Type B pancreatic cell (in vitro differentiated cells): ENCODE measurements at regions not wholly inside any gene's neighbourhood (a gene's known extent, or its start where the extent isn't known, plus 50 kb on each side); places are given as distances from the start of the nearest gene placed in this dataset.

ENCODE experiments used
- DNase-seq: peaks from one replicate; pipeline ENCODE4 v3.0.0; 2021; ENCODE audit warnings: mixed read lengths; ENCODE audit not compliant: unreplicated experiment; ENCODE audit errors: extremely low spot score
- H3K27ac Mint-ChIP-seq: 2 replicates; pipeline ENCODE4 v1.8.0; 2021; ENCODE audit warnings: mild to moderate bottlenecking, mixed read lengths
- H3K27me3 Mint-ChIP-seq: 2 replicates; pipeline ENCODE4 v1.8.0; 2021; ENCODE audit warnings: mixed read lengths
- H3K36me3 Mint-ChIP-seq: 2 replicates; pipeline ENCODE4 v1.8.0; 2021; ENCODE audit warnings: mixed read lengths
- H3K4me1 Mint-ChIP-seq: one replicate; pipeline ENCODE4 v1.8.0; 2021; ENCODE audit warnings: mixed read lengths; ENCODE audit not compliant: unreplicated experiment
- H3K4me3 Mint-ChIP-seq: 2 replicates; pipeline ENCODE4 v1.8.0; 2021; ENCODE audit warnings: mild to moderate bottlenecking, mixed read lengths
- H3K9me3 Mint-ChIP-seq: 2 replicates; pipeline ENCODE4 v1.8.0; 2021; ENCODE audit warnings: mixed read lengths
- TF ChIP-seq, protein P1 (sequence below): fragments of 200-600 bp; sonication (generic); conservative IDR thresholded peaks from 2 replicates; pipeline ENCODE4 v1.5.0; 2021; ENCODE audit warnings: antibody characterized with exemption, mild to moderate bottlenecking

DNA sequence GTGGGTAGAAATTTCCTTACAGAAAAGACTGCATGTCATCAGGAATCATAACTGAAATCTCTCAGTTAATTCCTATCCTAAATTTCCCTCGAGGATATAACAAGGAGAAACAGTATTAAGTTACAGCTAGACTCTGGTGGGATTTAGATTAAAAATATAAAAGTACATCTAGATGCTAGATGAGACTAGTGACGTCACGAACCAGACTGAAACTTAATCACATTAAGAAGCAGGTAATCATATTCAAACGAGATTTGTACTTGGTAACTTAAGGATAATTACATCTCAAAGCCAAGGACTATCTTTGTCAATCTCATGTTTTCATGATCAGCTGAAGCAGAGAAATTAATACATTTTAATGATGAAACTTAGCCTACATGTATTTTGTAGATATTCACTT, 130.6 kb downstream of the MTNR1A start:
- Mint-ChIP-seq H3K4me1 (no peaks in the 10 kb centered on the region), H3K36me3 (no peaks in the 10 kb centered on the region), H3K27me3 (no peaks in the 10 kb centered on the region), H3K4me3 (no peak overlapping the region), H3K9me3 (no peaks in the 10 kb centered on the region), H3K27ac (no peak overlapping the region)
- no peak for DNase-seq
- TF ChIP-seq, protein P1, sequence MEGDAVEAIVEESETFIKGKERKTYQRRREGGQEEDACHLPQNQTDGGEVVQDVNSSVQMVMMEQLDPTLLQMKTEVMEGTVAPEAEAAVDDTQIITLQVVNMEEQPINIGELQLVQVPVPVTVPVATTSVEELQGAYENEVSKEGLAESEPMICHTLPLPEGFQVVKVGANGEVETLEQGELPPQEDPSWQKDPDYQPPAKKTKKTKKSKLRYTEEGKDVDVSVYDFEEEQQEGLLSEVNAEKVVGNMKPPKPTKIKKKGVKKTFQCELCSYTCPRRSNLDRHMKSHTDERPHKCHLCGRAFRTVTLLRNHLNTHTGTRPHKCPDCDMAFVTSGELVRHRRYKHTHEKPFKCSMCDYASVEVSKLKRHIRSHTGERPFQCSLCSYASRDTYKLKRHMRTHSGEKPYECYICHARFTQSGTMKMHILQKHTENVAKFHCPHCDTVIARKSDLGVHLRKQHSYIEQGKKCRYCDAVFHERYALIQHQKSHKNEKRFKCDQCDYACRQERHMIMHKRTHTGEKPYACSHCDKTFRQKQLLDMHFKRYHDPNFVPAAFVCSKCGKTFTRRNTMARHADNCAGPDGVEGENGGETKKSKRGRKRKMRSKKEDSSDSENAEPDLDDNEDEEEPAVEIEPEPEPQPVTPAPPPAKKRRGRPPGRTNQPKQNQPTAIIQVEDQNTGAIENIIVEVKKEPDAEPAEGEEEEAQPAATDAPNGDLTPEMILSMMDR, result no peak

DNA sequence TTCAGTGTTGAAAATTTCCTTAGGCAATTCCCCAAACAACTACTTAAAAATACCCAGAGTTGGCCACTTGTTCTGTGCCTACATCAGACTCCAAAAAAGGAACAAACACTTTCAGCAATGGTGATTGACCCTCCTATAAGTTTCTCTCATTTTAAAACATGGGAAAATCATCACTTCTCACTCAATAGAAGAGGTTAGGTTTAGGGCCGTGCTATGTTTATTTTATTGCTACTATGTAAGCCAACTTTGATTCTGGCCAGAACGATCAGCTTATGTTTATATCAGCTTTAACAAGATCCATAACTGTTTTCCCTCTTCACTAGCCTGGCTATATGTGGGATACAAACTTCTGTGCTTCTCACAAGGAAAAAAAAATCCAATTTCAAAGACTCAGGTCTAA, 133.1 kb downstream of the MTNR1A start:
- Mint-ChIP-seq H3K27me3 (no peaks in the 10 kb centered on the region), H3K4me3 (no peak overlapping the region), H3K36me3 (no peaks in the 10 kb centered on the region), H3K4me1 (no peaks in the 10 kb centered on the region), H3K27ac (no peak overlapping the region), H3K9me3 (no peaks in the 10 kb centered on the region)
- TF ChIP-seq, protein P1, result no peak
- no peak for DNase-seq

DNA sequence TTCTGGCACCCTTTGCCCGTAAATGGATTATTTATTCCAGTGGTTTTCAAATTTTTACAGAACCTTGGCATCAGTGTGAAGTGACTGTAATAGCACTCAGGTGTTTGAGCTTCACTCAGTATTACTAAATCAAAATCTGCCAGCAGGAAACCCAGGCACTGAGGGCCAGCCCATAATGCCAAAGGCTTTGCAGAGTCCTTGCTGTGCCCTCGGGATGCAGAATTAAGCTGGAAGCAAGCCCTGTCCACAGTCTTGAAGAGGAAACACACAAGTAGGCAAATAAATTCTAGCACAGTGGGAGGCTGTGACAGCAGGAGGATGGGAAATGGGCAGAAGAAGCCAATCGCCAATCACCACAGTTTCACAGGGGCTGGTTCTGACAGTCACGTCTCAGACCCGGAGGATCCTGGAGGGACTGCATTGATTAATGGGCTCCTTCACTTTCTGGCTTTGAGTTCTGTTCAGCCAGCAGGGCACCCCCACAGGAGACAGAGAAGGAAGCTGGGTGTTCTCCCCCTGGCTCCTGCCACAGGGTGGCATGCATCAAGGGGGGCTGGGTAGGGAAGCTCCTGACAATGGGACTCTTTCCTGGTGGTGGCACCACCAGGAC, 138.8 kb downstream of the MTNR1A start:
- TF ChIP-seq, protein P1, result no peak
- no peaks in the 10 kb centered on the region for H3K36me3 Mint-ChIP-seq
- no peaks in the 10 kb centered on the region for H3K27me3 Mint-ChIP-seq
- no peak overlapping the region for H3K27ac Mint-ChIP-seq
- no peaks in the 10 kb centered on the region for H3K9me3 Mint-ChIP-seq
- no peak overlapping the region for H3K4me3 Mint-ChIP-seq
- no peak for DNase-seq
- H3K4me1 Mint-ChIP-seq, result no peaks in the 10 kb centered on the region

DNA sequence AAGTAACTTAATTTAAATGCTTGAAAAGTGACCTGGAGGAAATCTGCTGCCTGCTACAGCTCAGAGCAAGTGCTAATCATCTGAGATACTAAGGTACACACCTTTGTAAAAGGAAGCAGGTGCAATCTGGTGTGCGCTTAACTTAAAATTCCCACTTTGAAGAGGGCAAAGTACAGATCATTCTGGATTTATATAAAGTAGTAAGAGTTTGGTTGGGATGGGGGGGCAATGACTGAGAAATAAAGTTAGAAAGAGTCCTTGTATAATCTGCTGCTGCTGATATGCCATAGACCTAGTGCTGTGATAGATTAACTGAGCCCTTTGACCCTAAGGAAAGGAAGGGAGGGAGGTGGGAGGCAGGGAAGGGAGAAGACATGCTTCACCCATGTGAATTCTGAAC, 141.0 kb downstream of the MTNR1A start:
- Mint-ChIP-seq H3K27me3 (no peaks in the 10 kb centered on the region), H3K4me1 (no peaks in the 10 kb centered on the region), H3K4me3 (no peak overlapping the region), H3K36me3 (no peaks in the 10 kb centered on the region), H3K9me3 (no peaks in the 10 kb centered on the region), H3K27ac (no peak overlapping the region)
- no peak for DNase-seq
- TF ChIP-seq, protein P1, result no peak

DNA sequence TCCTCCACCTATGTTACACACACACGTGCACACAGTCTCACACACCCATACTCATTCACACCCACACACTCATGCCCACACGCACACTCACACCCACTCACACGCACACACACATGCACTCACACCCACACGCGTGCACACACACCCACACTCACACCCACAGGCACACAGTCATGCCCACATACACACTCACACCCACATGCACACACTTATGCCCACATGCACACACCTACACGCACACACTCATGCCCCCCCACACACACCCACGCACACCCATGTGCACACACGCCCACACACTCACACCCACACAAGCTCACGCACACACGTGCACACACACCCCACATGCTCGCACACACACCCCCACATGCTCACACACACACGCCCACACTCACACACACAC, 140.0 kb downstream of the F11 start:
- Mint-ChIP-seq H3K36me3 (no peaks in the 10 kb centered on the region), H3K9me3 (peaks cover 15% of the 10 kb centered on the region), H3K4me3 (no peak overlapping the region), H3K27me3 (no peaks in the 10 kb centered on the region), H3K4me1 (peaks cover 9% of the 10 kb centered on the region), H3K27ac (no peak overlapping the region)
- DNase-seq, result no peak
- TF ChIP-seq, protein P1, result no peak
